HT-29 (cell line): ENCODE measurements at regions not wholly inside any gene's neighbourhood (a gene's known extent, or its start where the extent isn't known, plus 50 kb on each side); places are given as distances from the start of the nearest gene placed in this dataset.
"Not testable (repeated sequence)": the region's sequence is repeated elsewhere in the genome, so short reads cannot be mapped to it uniquely, and the experiment has no call there.

ENCODE experiments used
- DNase-seq: peaks from one replicate; pipeline ENCODE4 v3.0.0-alpha.2; 2015; ENCODE audit warnings: low spot score

- no peak for DNase-seq
Measured at GRCh38 chr5:60445921-60446320, 254.0 kb downstream of the DEPDC1B start.

- no peak for DNase-seq
Measured at GRCh38 chr5:60445427-60445826, 254.5 kb downstream of the DEPDC1B start.

GRCh38 chr5:60444661-60445360, 255.2 kb downstream of the DEPDC1B start:
- no peak for DNase-seq

GRCh38 chr5:60439552-60439951, 260.4 kb downstream of the DEPDC1B start:
- DNase-seq, result no peak

- no peak for DNase-seq
Measured at GRCh38 chr5:60437308-60437707, 262.7 kb downstream of the DEPDC1B start.

GRCh38 chr5:60436518-60436917, 263.4 kb downstream of the DEPDC1B start:
- DNase-seq, result no peak

GRCh38 chr5:60435808-60436207, 264.2 kb downstream of the DEPDC1B start:
- DNase-seq, result no peak

- DNase-seq, result not testable (repeated sequence)
Measured at GRCh38 chr5:60426189-60426588, 273.8 kb downstream of the DEPDC1B start.

- not testable (repeated sequence) for DNase-seq
Measured at GRCh38 chr5:60420773-60421172, 279.2 kb downstream of the DEPDC1B start.

GRCh38 chr5:60417500-60418181, 282.3 kb downstream of the DEPDC1B start:
- no peak for DNase-seq

GRCh38 chr5:60415443-60415842, 284.5 kb downstream of the DEPDC1B start:
- no peak for DNase-seq

- DNase-seq, result no peak
Measured at GRCh38 chr5:60410427-60410826, 289.5 kb downstream of the DEPDC1B start.

- DNase-seq, result no peak
Measured at GRCh38 chr5:60404171-60404570, 295.8 kb downstream of the DEPDC1B start.

GRCh38 chr5:60403343-60404006, 296.5 kb downstream of the DEPDC1B start:
- no peak for DNase-seq

GRCh38 chr5:60402161-60402785, 297.7 kb downstream of the DEPDC1B start:
- DNase-seq, result no peak

- DNase-seq, result no peak
Measured at GRCh38 chr5:60401526-60401925, 298.4 kb downstream of the DEPDC1B start.

GRCh38 chr5:60399507-60399906, 300.5 kb downstream of the DEPDC1B start:
- DNase-seq, result no peak

- no peak for DNase-seq
Measured at GRCh38 chr5:60395712-60396329, 304.1 kb downstream of the DEPDC1B start.

- no peak for DNase-seq
Measured at GRCh38 chr5:60387051-60387440, 312.9 kb downstream of the DEPDC1B start.

- DNase-seq, result no peak
Measured at GRCh38 chr5:60386436-60387050, 313.4 kb downstream of the DEPDC1B start.

GRCh38 chr5:60382716-60383115, 317.2 kb downstream of the DEPDC1B start:
- peak; percentile 2 for DNase-seq
